OCI-LY7 (cell line): ENCODE measurements at regions not wholly inside any gene's neighbourhood (a gene's known extent, or its start where the extent isn't known, plus 50 kb on each side); places are given as distances from the start of the nearest gene placed in this dataset.

Experiments used
- BruUV-seq: library from RNA; stranded (reverse); fragments of 400-500 nt; replicated peaks from 2 replicates; lab custom pipeline; 2021; lab: Mats Ljungman, UMichigan
- CTCF ChIA-PET: fragments of 300-600 bp; sonication (Branson Sonifier 250); formaldehyde crosslinking; loops from one replicate; lab custom pipeline; 2022; ENCODE audit warnings: antibody characterized with exemption; ENCODE audit not compliant: unreplicated experiment; lab: Charles Lee
- POLR2A ChIA-PET: fragments of 300-600 bp; sonication (Branson Sonifier 250); formaldehyde crosslinking; loops from one replicate; lab custom pipeline; 2022; ENCODE audit warnings: antibody characterized with exemption; lab: Charles Lee
- DNase-seq: peaks from one replicate; pipeline ENCODE4 v3.0.0-alpha.2; 2015; ENCODE audit warnings: low spot score
- H2AFZ ChIP-seq: fragments of 200-600 bp; sonication (generic), shearing (Covaris generic); 2 replicates; pipeline ENCODE4 v1.6.1; 2014; ENCODE audit warnings: mild to moderate bottlenecking, antibody characterized with exemption, low read length, moderate library complexity
- H3K27ac ChIP-seq: fragments of 200-600 bp; sonication (generic); 2 replicates; pipeline ENCODE4 v1.5.1; 2014; ENCODE audit warnings: mixed run types, low read depth, mild to moderate bottlenecking, moderate library complexity, low read length, inconsistent platforms; ENCODE audit not compliant: poor library complexity, severe bottlenecking
- H3K36me3 ChIP-seq: fragments of 200-600 bp; sonication (generic); 2 replicates; pipeline ENCODE4 v1.6.1; 2014; ENCODE audit warnings: mild to moderate bottlenecking, antibody characterized with exemption, low read length, moderate library complexity, mixed read lengths; ENCODE audit not compliant: insufficient read depth
- H3K4me1 ChIP-seq: fragments of 200-600 bp; sonication (generic); 2 replicates; pipeline ENCODE4 v1.5.1; 2014; ENCODE audit warnings: mild to moderate bottlenecking, low read length; ENCODE audit not compliant: insufficient read depth, poor library complexity, severe bottlenecking
- H3K4me2 ChIP-seq: fragments of 200-600 bp; sonication (generic); 2 replicates; pipeline ENCODE4 v1.6.1; 2014; ENCODE audit warnings: mild to moderate bottlenecking, low read length
- H3K4me3 ChIP-seq: fragments of 200-600 bp; sonication (generic); 2 replicates; pipeline ENCODE4 v1.5.1; 2014; ENCODE audit warnings: mild to moderate bottlenecking, low read depth, low read length; ENCODE audit not compliant: poor library complexity, severe bottlenecking
- H3K79me2 ChIP-seq: fragments of 200-600 bp; sonication (generic); 2 replicates; pipeline ENCODE4 v1.6.1; 2016; ENCODE audit warnings: low read depth, mild to moderate bottlenecking, low read length, moderate library complexity, mixed read lengths; ENCODE audit not compliant: insufficient read depth
- H3K9me2 ChIP-seq: fragments of 200-600 bp; sonication (generic); 2 replicates; pipeline ENCODE4 v1.6.1; 2016; ENCODE audit warnings: mild to moderate bottlenecking, low read length, mixed read lengths; ENCODE audit not compliant: insufficient read depth
- H3K9me3 ChIP-seq: fragments of 200-600 bp; sonication (generic); 2 replicates; pipeline ENCODE4 v1.6.1; 2014; ENCODE audit warnings: mild to moderate bottlenecking, mixed run types, low read length, mixed read lengths
- H4K20me1 ChIP-seq: fragments of 200-600 bp; sonication (generic); 2 replicates; pipeline ENCODE4 v1.6.1; 2014; ENCODE audit warnings: mild to moderate bottlenecking, antibody characterized with exemption, low read length, moderate library complexity, mixed read lengths; ENCODE audit not compliant: insufficient read depth
- EZH2phosphoT487 ChIP-seq: fragments of 200-600 bp; sonication (generic); IDR thresholded peaks from 2 replicates; pipeline ENCODE4 v1.6.1; 2018; ENCODE audit warnings: low read depth, borderline replicate concordance, mild to moderate bottlenecking, mixed run types, antibody characterized with exemption, low read length, moderate library complexity, mixed read lengths
- intact Hi-C: fragments of 100-400 bp; cut with micrococcal nuclease; formaldehyde crosslinking; loops from one replicate; pipeline ENCODE4 v1.10.0; 2022; ENCODE audit not compliant: unreplicated experiment
- TF ChIP-seq, protein P1 (sequence below): fragments of 200-600 bp; sonication (generic); conservative IDR thresholded peaks from 2 replicates; pipeline ENCODE4 v1.5.1; 2014; ENCODE audit warnings: mild to moderate bottlenecking, antibody characterized with exemption, low read length, moderate library complexity, mixed read lengths

DNA sequence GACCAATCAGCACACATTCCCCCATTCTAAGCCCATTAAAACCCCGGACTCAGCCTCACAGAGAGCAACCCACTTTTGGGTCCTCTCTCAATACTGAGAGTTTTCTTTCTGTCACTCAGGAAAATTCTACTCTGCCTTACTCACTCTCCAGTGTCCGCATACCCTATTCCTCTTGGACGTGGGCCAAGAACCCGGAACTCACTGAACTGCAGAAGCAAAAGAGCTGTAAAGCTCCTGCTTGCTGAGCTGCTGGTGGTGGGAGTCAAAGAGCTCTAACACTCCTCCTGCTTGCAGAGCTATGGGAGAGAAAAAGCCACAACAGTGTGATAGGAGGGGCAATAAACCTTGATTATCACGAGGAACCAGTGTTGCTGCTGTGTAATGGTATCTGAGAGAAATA, 386.9 kb downstream of the POM121L12 start:
- H3K4me1 ChIP-seq: no peaks in the 10 kb centered on the region
- intact Hi-C loops: no loop called here
- POLR2A ChIA-PET: no interaction called here
- H3K36me3 ChIP-seq: no peaks in the 10 kb centered on the region
- H3K9me3 ChIP-seq: no peaks in the 10 kb centered on the region
- H3K4me2 ChIP-seq: no peak overlapping the region
- no TSS peak for BruUV-seq
- H3K9me2 ChIP-seq: no peaks in the 10 kb centered on the region
- H3K4me3 ChIP-seq: no peak overlapping the region
- CTCF ChIA-PET: no interaction called here
- H2AFZ ChIP-seq: no peak overlapping the region
- H4K20me1 ChIP-seq: no peaks in the 10 kb centered on the region
- no peak for TF ChIP-seq EZH2phosphoT487
- TF ChIP-seq, protein P1, sequence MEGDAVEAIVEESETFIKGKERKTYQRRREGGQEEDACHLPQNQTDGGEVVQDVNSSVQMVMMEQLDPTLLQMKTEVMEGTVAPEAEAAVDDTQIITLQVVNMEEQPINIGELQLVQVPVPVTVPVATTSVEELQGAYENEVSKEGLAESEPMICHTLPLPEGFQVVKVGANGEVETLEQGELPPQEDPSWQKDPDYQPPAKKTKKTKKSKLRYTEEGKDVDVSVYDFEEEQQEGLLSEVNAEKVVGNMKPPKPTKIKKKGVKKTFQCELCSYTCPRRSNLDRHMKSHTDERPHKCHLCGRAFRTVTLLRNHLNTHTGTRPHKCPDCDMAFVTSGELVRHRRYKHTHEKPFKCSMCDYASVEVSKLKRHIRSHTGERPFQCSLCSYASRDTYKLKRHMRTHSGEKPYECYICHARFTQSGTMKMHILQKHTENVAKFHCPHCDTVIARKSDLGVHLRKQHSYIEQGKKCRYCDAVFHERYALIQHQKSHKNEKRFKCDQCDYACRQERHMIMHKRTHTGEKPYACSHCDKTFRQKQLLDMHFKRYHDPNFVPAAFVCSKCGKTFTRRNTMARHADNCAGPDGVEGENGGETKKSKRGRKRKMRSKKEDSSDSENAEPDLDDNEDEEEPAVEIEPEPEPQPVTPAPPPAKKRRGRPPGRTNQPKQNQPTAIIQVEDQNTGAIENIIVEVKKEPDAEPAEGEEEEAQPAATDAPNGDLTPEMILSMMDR: no peak
- no peak overlapping the region for H3K27ac ChIP-seq
- DNase-seq: no peak
- no peaks in the 10 kb centered on the region for H3K79me2 ChIP-seq

DNA sequence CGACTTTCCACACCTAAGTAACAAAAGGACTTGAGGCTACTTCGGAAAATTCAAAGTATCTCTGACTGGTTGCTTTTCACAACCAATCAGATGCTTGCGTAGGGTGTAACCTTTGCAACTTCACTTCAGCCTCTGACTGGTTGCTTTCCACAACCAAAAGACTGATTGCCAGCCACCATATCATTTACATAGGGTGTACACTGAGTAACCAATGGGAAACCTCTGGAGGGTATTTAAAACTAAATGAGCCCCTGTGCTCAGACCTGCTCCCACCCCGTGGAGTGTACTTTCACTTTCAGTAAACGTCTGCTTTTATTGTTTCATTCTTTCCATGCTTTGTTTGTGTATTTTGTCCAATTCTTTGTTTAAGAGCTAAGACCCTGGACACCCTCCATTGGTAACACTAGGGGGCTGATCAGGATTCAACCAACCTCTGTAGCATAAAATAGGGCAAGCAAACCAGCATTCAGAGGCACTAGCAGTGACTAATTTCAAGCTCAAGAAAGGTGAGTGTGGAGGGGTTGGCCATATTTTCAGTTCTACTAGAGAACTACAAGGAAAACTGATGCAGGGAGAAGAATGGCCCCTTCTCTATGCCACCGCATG, 390.8 kb downstream of the POM121L12 start:
- CTCF ChIA-PET: no interaction called here
- H2AFZ ChIP-seq: no peak overlapping the region
- TF ChIP-seq EZH2phosphoT487: no peak
- TF ChIP-seq, protein P1: no peak
- H3K9me3 ChIP-seq: no peaks in the 10 kb centered on the region
- DNase-seq: no peak
- H3K4me2 ChIP-seq: peak overlapping the region; percentile 32; the same call in 1 of the 2 replicates
- no peak overlapping the region for H3K27ac ChIP-seq
- no peaks in the 10 kb centered on the region for H3K79me2 ChIP-seq
- no peak overlapping the region for H3K4me3 ChIP-seq
- no TSS peak for BruUV-seq
- no peaks in the 10 kb centered on the region for H3K36me3 ChIP-seq
- H3K9me2 ChIP-seq: no peaks in the 10 kb centered on the region
- H4K20me1 ChIP-seq: no peaks in the 10 kb centered on the region
- no peaks in the 10 kb centered on the region for H3K4me1 ChIP-seq
- POLR2A ChIA-PET: no interaction called here
- intact Hi-C loops: no loop called here

DNA sequence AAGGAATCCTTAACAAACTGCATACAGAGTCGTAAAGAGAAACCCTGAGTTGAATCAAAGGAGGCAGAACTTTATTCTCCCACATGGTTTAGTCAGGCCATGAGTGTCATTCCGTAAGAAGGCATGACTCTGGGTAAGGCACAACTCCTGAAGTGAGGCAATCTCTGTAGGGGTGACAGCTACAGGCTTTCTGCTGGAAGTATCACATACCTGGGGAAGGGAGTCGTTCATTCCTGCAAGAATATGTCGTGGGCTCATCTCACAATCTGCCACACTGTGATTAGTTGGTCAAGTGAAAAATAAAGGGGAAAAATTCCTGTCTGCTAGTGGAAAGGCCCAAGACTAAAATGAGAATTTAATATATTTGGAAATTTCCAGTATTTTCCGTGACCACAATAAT, 392.6 kb downstream of the POM121L12 start:
- BruUV-seq: no TSS peak

More for the DNA sequence above, 392.6 kb downstream of the POM121L12 start:
- no peaks in the 10 kb centered on the region for H3K36me3 ChIP-seq
- ChIA-PET POLR2A (no interaction called here), CTCF (no interaction called here)
- H3K4me1 ChIP-seq: no peaks in the 10 kb centered on the region
- H3K27ac ChIP-seq: no peak overlapping the region
- H3K4me3 ChIP-seq: no peak overlapping the region
- H3K9me3 ChIP-seq: no peaks in the 10 kb centered on the region
- intact Hi-C loops: no loop called here
- H3K4me2 ChIP-seq: no peak overlapping the region
- no peaks in the 10 kb centered on the region for H3K9me2 ChIP-seq
- DNase-seq: no peak
- no peak for TF ChIP-seq EZH2phosphoT487
- TF ChIP-seq, protein P1: no peak
- H2AFZ ChIP-seq: no peak overlapping the region
- no peaks in the 10 kb centered on the region for H4K20me1 ChIP-seq
- H3K79me2 ChIP-seq: no peaks in the 10 kb centered on the region
